Renal cortical epithelial cell (primary cell): ENCODE measurements at regions not wholly inside any gene's neighbourhood (a gene's known extent, or its start where the extent isn't known, plus 50 kb on each side); places are given as distances from the start of the nearest gene placed in this dataset.

Experiments used
- DNase-seq: peaks from one replicate; pipeline ENCODE4 v3.0.0-alpha.2; 2011; ENCODE audit warnings: low read depth

DNA sequence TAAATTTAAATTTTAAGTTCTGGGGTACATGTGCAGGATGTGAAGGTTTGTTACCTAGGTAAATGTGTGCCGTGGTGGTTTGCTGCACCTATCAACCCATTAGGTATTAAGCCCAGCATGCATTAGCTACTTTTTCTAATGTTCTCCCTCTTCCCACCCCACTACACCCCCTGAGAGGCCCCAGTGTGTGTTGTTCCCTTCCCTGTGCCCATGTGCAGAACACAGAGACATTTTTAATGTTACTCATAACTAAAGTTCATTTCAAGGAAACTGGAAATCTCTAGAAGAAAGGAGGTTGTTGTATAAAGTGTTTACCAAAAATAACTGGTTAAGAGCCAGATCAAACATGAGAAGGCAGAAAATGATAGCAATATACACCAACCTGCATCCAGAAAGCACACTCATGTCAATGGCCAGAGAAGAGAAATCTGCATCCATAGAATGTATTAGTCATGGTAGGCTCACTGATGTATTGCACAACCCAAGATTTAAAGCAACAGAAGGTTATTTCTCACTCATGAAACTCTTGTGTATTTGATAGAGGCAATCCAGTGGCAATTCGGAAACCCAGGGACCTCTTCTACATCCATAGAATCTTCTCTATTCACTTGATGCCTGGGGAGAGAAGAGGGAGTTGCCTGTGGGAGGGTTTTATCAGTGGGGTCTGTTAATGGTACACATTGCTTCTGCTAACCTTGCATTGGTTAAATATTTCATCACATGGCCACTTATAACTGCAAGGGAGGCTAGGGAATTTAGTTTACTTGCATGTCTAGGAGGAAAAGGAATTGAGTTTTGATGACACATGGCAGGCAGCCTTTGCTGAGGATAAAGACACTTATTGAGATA is 321.9 kb upstream of the RASGRP1 start:
- peak; percentile 86 for DNase-seq

DNA sequence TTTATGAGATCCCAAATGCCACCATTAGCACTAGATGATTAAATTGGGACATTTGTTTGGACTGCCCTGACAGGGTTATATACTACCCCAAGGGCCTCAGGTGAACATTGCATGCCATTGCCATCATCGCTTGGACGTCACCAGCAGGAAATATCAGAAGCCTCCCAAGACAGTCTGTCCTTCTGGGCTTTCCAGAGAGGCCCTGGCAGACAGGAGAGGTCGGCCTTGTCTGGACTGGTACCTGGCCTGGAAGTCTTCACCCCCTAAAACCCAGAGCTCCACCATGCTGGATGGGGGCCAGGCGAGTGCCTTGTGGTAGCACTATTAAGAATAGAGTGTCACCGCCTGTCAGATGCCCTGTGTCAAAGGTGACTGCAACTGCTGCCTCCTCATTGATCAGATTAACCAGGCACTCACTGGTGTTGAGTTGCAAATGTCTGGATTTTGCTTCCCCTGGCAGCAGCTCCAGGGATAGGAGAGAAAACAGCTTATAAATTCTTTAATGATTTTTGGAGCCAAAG is 324.1 kb upstream of the RASGRP1 start:
- no peak for DNase-seq

DNA sequence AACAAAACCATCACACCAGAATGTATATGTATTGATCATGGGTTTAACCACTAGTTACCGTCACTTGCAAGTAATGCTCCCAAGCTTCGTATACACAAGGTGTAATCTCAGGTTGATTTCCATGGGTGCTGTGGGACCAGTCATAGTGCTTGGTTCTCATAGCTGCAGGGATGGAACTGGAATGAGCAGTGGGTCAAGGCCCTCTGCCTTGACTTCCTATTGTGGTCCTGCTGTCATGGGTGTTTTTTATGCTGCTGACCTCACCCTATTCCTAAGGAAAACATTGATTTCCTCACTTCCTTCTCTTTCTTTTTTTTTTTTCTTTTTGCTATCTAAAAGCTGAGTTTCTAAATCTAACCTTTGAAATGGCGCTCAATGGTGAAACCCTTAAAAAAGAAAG is 325.6 kb upstream of the RASGRP1 start:
- DNase-seq, result no peak

DNA sequence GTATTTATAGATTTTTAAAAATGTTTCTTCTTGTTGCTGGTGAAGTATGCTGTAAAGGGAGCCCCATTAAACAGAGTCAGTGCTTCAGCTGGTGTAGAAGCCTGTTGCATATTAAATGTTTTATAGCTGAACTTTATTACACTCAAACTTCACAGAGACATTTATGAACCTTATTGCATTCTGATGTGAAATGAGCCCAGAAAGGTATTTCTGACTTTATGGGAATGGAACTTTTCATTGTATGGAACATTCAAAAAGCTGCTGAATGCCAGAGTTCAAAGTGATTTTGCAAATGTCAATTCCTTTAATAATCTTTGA is 329.3 kb upstream of the RASGRP1 start:
- no peak for DNase-seq

DNA sequence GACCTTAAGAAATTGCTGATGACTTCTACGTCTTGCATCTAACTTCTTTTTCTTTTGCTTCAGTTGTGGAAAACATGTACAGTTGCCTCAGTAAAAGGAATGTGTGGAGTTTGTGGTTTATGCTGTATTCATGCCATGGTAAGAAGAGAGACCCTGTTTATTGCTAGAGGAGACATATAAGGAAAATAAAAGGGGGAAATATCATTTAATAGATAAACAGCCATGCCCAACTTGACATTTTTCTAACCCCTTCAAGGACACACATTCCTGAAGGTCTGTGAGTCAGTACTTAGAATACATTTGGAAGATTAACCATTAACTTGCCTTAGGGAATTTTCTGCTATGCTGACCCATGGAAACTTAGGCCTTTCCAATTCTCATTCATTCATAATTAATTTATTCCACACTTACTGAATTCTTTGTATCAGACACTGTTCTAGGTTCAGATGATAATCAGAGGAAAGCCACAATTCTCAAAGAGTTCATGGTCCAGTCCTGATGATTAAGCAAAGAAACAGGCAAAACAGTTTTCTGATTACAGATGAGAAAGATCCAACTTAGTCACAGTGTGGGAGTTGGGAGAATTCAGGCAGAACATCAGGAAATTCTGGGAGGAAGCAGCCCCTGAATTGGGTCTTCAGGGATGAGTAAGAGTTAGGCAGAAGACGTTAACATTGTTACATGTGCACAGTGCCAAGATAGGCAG is 329.8 kb upstream of the RASGRP1 start:
- DNase-seq, result peak; percentile 99

DNA sequence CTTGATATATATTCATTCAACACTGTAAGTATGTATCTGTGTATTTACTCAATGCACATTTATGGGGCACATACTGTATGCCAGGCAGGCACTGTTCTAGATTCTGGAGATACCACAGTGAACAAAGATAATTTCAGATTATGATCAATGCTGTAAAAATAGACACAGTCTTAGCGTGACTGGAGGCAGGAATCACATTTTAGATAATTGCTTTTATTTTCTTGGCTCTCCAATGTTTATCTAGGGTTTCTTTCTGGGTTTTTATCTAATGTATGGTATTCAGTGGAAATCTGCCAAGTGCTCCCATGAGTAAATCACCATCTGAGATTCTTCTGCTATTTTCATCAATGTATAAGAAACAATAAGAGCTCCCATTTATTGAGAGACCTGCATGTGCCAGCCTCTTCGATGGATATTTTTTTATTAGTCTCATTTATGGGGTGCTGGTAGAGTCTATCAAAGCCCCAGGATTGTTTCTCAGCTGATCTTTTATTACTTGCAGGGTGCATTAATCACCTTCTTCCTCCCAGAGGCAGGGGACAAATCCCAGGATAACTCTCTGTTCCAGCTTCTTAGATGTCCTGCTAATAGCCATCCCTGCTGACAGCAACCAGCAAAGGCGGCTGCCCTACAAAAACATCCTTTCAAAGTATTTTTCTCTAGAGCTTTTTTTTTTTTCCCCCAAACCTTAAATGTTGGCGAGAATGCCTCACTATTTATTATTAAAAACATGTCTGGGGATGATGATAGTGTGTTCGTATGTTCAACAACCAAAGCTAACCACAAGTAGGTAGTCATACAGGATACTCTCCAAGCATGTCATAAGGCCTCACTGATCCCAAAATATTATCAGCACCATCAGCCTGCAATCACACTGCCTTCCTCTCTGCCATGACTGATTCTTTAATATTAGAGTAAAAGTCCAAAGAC is 331.0 kb upstream of the RASGRP1 start:
- no peak for DNase-seq

DNA sequence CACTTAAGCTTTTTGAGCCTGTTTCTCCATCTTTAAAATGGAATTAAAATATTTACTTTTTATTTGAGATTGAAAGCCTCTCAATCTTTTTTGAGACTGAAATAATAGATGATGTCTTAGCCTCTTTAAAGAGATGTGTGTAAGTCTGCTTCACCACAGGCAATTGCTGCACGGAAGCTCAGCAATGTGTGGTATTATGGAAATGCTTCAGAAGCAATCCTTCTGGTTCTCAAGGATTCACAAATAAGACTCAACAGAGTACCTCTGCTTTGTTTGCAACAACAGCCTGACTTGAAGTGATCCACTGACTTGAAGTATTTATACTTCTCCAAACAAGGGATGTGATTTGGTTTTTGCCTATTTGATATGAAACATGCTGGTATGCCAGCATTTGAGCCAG is 332.0 kb upstream of the RASGRP1 start:
- DNase-seq, result no peak

DNA sequence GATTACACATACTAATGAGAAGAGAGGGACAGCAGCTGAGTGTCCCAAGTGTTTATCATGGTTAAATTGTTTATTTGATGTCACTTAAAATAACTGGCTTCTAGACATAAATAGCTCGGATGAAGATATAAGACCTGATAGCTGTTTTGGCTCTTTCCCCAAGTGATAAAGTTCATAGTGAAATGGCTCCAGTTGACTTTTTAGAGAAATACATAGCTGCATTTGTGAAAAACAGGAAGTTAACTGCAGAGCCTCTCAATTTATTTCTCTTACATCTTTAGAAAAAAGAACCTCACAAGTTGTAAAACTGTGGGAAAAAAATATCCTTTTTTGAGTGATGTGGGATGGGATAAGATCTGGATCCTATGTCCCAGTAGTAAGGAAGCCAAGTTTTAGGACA is 332.9 kb upstream of the RASGRP1 start:
- no peak for DNase-seq

DNA sequence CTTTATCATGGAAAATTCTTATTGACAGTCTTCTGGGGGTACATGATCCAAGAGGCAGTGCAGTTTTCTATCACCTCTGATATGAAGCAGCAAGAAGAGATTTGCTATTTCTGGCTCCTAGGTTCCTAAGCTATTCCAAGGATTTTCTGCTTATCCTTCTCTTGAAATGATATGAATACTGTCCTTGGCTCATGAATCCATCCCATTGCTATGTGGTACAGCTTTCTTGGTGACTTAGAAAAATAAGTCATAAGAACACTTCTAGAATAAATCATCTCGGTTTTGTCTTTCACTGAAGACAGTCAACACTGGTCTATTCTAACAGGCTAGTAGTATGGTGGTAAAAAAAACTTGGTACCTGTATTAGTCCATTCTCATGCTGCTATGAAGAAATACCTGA is 333.6 kb upstream of the RASGRP1 start:
- no peak for DNase-seq

DNA sequence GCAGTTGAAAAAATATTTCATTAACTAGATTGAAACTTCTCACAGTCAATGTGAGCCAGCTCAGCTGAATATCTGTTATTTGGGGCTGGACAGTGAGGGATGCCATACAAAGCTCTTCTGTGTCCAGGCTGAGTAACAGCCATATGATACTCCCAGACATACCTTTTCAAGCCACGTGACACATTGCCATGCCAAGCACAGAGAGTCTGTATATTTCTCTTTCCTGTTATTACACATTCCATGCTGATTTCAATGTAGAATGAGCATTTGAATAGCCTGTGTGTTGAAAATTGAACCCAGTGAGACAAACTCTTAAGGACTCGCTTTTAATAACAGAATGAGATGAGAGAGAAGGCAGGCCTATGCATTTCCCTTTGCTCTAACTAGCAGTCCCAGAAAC is 334.7 kb upstream of the RASGRP1 start:
- no peak for DNase-seq

DNA sequence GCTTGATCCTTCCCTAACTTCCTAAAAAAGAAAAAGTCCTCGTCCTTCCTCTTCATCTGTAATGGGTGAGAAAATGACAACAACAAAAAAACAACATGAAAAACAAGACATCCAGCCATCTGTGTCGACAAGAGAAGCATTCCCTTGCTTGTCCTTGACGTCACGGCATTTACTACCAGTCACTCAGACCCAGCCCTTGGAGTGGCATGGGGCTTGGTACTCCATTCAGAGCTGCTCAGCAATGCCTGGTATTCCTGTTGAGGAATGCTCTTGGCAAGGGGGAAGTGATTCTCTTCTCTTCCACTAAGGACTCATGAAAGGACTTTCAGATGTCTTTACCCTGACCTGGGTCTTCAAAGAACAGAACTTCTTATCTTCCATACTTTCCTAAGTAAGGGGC is 339.7 kb upstream of the RASGRP1 start:
- DNase-seq, result no peak

DNA sequence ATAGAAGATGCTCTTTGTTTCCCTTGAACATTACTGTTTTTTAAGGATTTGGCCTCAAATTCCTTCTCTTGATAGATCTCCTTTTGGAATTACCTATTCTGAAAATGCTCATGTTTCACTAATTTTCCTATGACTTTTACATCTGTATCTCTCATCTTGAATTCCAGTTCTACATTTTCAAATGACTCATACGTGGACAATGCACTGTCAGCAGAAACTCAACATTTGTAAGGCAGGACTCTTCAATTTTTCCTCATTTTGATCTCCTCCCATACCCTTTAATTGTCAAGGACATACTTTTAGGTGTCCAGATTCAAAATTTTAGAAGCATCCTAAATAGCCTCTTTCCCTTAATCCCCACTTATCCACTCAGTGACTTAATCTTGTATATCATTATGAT is 341.0 kb upstream of the RASGRP1 start:
- no peak for DNase-seq

DNA sequence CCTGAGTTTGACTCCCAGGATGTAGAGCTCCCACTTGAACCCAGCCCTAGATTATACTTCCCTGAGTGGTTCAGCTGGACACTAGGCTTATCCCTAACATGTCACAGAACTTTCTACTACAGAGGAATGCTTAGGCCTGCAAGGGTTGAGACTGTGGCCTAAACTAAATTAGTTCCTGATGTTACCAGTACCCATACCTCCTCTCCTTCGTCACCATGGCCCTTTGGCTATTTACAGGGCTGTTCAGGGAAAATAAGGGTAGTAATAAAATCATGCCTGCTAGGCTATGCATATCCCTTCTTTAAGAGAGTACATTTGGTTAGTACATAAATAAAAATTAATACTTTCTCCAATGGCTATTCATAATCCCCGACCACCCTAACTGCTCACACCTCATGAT is 356.4 kb upstream of the RASGRP1 start:
- no peak for DNase-seq

DNA sequence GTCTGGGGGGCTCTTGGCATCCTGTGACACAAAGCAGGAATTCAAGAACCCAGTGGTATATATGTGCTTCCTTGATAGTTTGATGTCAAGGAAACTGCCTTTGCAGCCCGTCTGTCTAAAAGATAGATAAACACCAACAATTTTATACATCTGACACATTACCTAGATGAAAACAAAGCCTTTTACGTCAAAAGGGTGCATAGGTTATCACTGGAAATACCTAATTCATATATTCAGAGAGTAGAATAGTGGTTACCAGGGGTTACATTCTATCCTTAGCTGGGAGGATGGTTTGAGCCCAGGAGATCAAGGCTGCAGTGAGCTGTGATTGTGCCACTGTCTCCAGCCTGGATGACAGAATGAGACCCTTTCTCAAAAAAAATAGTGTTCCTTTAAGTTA is 356.9 kb upstream of the RASGRP1 start:
- no peak for DNase-seq

DNA sequence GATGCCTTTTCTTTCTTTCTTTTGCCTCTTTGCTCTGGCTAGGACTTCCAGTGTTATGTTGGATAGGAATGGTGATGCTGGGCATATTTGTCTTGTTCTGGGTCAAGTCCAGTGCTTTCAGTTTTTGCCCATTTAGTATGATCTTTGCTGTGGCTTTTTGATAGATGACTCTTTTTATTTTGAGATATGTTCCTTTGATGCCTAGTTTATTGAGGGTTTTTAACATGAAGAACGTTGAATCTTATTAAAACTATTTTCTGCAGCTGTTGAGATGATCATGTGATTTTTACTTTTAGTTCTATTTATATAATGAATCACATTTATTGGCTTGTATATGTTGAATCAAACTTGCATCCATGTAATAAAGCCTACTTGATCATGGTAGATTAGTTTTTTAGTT is 363.8 kb upstream of the RASGRP1 start:
- DNase-seq, result no peak

DNA sequence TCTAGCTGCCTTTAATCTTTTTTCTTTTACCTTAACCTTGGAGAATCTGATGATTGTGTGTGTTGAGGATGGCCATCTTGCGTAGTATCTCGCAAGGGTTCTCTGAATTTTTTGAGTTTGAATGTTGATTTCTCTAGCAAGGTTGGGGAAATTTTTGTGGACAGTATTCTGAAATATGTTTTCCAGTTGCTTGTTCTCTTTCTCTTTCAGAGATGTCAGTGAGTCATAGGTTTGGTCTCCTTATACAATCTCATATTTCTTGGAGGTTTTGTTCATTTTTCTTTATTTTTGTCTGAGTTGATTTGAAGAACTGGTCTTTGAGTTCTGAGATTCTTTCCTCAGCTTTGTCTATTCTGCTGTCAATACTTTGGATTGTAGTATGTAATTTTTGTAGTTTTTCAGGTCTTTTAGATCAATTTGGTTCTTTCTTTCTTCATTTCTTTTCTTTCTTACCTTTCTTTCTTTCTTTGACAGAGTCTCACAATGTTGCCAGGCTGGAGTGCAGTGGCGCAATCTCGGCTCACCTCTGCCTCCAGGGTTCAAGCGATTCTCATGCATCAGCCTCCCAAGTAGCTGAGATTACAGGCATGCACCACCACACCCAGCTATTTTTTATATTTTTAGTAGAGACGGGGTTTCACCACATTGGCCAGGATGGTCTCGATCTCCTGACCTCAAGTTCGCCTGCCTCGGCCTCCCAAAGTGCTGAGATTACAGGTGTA is 366.4 kb upstream of the RASGRP1 start:
- DNase-seq, result no peak

DNA sequence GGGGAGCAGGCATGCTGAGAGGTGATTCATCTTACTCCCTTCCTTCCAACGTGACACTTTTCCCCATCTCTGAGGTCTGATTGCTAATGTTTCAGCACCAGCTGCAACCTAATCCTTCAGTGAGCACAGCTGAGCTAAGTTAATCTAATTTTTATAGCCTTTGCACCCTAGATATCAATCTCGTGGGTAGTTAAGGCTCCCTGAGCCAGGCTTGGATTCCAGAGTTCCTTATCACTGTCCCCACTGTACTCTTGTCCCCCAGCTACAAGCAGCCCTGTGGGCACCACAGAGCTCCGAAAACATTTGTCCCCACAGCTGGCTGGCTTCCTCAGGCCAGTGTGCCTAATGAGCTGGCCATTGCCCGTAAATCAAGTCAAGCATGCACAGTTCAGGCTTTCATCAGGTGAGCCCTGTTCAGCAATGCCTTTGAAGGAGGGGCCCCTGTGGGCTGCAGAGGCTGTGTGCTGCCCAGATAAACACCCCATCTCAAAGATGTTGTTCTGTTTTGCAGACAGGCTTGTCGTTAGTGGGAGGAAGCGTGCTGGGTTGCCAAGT is 376.9 kb upstream of the RASGRP1 start:
- DNase-seq, result peak; percentile 81

DNA sequence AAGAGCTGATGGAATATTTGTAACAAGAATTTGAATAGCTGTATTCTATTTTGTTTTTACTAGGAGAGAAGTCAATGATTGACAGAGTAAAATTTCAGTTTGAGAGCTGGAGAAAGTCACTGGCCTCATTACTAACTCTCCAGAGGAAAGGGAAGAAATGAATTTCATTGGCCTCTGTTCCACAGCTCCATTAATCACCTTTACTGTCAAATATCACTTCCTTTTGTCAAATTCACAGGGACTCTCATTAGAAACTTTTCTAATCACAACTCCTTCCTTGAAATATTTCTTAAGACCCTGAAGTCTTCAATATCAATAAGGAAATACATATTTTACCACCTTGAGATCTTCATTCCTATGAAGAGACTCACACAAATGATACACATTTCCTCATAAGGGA is 379.9 kb upstream of the RASGRP1 start:
- peak; percentile 72 for DNase-seq

DNA sequence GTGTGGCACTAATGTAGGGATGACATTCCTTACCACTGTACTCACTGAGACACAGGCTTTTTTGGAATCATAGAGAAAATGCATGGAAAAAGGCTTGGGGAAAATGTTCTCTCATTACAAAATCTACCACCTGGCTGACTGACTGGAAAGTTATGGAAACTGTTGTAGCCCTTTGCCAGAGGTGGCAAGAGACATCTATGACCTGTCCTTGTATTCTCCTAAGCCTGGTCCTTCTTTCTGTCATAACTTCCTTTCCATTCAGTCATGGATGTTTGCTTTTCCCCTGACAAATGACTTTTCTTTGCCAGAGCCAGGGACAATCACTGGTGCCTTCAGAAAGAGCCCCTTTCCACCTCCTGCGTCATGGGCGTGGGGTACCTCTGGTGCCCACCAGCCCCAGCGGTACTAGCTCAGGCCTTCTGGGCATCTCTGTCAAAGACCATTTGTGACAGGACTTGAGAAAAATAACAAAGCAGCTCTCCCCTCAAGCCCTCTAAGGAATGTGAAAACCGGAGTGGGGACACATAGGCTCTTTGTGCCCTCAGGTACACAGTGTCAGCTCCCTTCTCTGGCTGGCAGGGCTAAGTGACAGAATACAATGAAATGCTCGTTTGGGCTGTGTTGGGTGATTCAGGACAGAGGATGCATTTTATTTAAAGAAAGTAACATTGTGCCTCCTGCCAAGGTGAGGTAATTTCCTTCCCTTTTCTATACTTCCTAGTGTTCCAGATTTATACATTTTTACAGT is 381.1 kb upstream of the RASGRP1 start:
- DNase-seq, result no peak

DNA sequence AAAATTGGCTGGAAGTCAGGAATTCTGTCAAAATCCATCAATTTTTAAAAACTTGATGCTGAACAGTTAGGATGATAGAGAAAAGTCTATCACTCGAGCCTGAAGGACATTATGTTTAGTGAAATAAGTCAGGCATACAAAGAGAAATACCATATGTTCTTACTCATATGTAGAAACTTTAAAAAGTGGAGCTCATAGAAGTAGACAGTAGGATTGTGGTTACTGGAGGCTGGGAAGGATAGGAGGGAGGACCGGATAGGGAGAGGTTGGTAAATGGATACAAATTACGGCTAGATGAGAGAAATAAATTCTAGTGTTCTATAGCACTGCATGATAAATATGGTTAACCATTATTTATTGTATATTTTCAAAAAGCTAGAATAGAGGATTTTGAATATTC is 389.5 kb upstream of the RASGRP1 start:
- DNase-seq, result no peak

DNA sequence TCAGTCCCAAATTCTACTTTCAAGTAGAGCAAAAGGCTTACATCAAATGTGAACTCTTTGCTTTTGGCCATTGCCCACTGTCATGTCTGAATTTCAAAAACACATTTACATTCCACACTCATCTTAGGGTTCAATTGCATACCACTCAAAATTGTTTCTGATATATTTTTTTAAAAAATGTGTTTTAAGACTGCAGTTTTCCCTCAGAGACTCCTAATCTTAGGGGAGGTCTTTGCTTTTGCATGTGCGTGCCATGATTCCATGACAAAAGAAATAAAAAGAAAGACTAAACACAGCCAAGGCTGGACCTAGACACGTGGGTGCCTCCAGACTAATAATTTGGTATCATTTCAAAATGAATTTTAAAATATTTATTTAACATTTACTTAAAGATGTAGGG is 396.8 kb upstream of the RASGRP1 start:
- no peak for DNase-seq
